SJSA1 (cell line): ENCODE measurements at regions not wholly inside any gene's neighbourhood (a gene's known extent, or its start where the extent isn't known, plus 50 kb on each side); places are given as distances from the start of the nearest gene placed in this dataset.

ENCODE experiments used
- DNase-seq, 2 experiments: peaks; one replicate each; pipeline ENCODE4 v3.0.0-alpha.2; 2015 to 2020; ENCODE audit warnings: low spot score in 2 of 2, low read depth in 1 of 2
- H3K27ac ChIP-seq: fragments of 250-450 bp; sonication (Bioruptor Pico); 2 replicates; pipeline ENCODE4 v1.5.1; 2020; ENCODE audit warnings: mild to moderate bottlenecking, moderate library complexity
- H3K27me3 ChIP-seq: fragments of 250-450 bp; sonication (Bioruptor Pico); replicated peaks from 2 replicates; pipeline ENCODE4 v1.5.1; 2020; ENCODE audit warnings: mild to moderate bottlenecking, moderate library complexity
- H3K36me3 ChIP-seq: fragments of 250-450 bp; sonication (Bioruptor Pico); 2 replicates; pipeline ENCODE4 v1.5.1; 2020; ENCODE audit warnings: mild to moderate bottlenecking
- H3K4me1 ChIP-seq: fragments of 250-450 bp; sonication (Bioruptor Pico); replicated peaks from 2 replicates; pipeline ENCODE4 v1.6.1; 2021; ENCODE audit warnings: mild to moderate bottlenecking
- H3K4me3 ChIP-seq: fragments of 250-450 bp; sonication (Bioruptor Pico); 2 replicates; pipeline ENCODE4 v1.5.1; 2020; ENCODE audit warnings: mild to moderate bottlenecking
- H3K9me3 ChIP-seq: fragments of 250-450 bp; sonication (Bioruptor Pico); replicated peaks from 2 replicates; pipeline ENCODE4 v1.5.1; 2020; ENCODE audit warnings: mild to moderate bottlenecking

- Histone ChIP-seq H3K27me3 (no peaks in the 10 kb centered on the region), H3K4me3 (no peak overlapping the region), H3K9me3 (no peaks in the 10 kb centered on the region)
These were observed 383.4 kb upstream of the ADARB2 start for GRCh38 chr10:2120746-2121145.

GRCh38 chr10:2119316-2119715 lies 382.0 kb upstream of the ADARB2 start:
- Histone ChIP-seq H3K9me3 (no peaks in the 10 kb centered on the region), H3K36me3 (no peaks in the 10 kb centered on the region), H3K27me3 (no peaks in the 10 kb centered on the region), H3K27ac (no peak overlapping the region), H3K4me3 (no peak overlapping the region), H3K4me1 (peaks cover 11% of the 10 kb centered on the region; the same call in 1 of the 2 replicates)
- no peak for DNase-seq

More at GRCh38 chr10:2120746-2121145, 383.4 kb upstream of the ADARB2 start:
- H3K27ac ChIP-seq = no peak overlapping the region
- DNase-seq = no peak
- peaks cover 11% of the 10 kb centered on the region; the same call in 1 of the 2 replicates for H3K4me1 ChIP-seq
- H3K36me3 ChIP-seq = no peaks in the 10 kb centered on the region

GRCh38 chr10:2118201-2118600 lies 380.9 kb upstream of the ADARB2 start:
- DNase-seq = no peak
- Histone ChIP-seq H3K4me1 (peaks cover 11% of the 10 kb centered on the region; the same call in 1 of the 2 replicates), H3K36me3 (no peaks in the 10 kb centered on the region), H3K9me3 (no peaks in the 10 kb centered on the region), H3K4me3 (no peak overlapping the region), H3K27me3 (no peaks in the 10 kb centered on the region), H3K27ac (no peak overlapping the region)

DNA sequence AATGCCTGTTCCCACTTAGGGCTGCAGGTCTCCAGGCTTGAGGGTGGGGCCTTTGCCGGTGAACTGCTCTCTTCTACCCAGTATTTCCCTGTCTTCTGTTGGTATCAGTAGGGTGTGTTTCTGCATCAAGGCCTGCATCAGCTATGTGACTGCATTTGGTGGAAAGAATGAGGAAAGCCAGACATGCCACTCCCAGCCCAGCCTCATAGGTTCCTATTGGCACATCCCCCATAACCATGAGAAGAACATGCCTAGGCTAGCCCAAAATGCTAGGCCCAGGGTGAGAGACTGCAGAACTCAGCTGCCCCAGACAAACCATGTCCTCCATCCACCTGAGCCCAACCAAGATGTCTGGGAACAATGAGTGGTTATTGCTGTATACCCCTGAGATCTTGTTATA lies 380.3 kb upstream of the ADARB2 start:
- Histone ChIP-seq H3K27ac (no peak overlapping the region), H3K4me3 (no peak overlapping the region), H3K36me3 (no peaks in the 10 kb centered on the region), H3K4me1 (peaks cover 8% of the 10 kb centered on the region; the same call in 1 of the 2 replicates), H3K9me3 (no peaks in the 10 kb centered on the region), H3K27me3 (no peaks in the 10 kb centered on the region)
- no peak for DNase-seq

GRCh38 chr10:2111965-2112364 lies 374.6 kb upstream of the ADARB2 start:
- peaks cover 11% of the 10 kb centered on the region for H3K4me1 ChIP-seq
- H3K36me3 ChIP-seq = no peaks in the 10 kb centered on the region
- H3K4me3 ChIP-seq = no peak overlapping the region
- H3K27ac ChIP-seq = peak overlapping the region; percentile 24; the same call in 1 of the 2 replicates
- H3K27me3 ChIP-seq = no peaks in the 10 kb centered on the region
- H3K9me3 ChIP-seq = no peaks in the 10 kb centered on the region
- peak; percentile 81 to 85 for DNase-seq

- H3K36me3 ChIP-seq = no peaks in the 10 kb centered on the region
- peaks cover 11% of the 10 kb centered on the region for H3K4me1 ChIP-seq
- H3K4me3 ChIP-seq = no peak overlapping the region
- H3K27ac ChIP-seq = no peak overlapping the region
- DNase-seq = no peak
- no peaks in the 10 kb centered on the region for H3K27me3 ChIP-seq
- no peaks in the 10 kb centered on the region for H3K9me3 ChIP-seq
These were observed 371.2 kb upstream of the ADARB2 start for GRCh38 chr10:2108496-2108895.

DNA sequence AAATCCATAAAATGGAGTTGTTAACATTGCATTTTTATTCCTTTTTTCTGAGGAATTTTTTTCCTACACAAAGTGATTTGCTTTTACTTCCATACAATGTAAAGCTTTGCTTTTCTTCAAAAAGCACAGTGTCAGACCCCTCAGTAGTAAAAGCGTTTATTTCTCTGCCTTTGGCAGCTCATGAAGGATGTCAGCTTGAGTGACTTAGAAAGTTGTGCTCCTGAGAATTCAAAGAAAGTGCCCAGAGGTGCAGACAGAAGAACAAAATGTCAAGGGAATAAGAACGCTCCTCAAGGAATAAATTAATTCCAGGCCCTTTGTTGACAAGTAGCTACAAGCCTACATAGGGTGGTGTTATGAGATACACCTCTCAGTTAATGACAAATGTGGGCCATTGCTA lies 369.3 kb upstream of the ADARB2 start:
- Histone ChIP-seq H3K27ac (no peak overlapping the region), H3K4me3 (no peak overlapping the region), H3K4me1 (peaks cover 4% of the 10 kb centered on the region), H3K9me3 (no peaks in the 10 kb centered on the region), H3K27me3 (no peaks in the 10 kb centered on the region), H3K36me3 (no peaks in the 10 kb centered on the region)
- no peak for DNase-seq

- no peak overlapping the region for H3K27ac ChIP-seq
- DNase-seq = no peak
- no peaks in the 10 kb centered on the region for H3K36me3 ChIP-seq
- no peaks in the 10 kb centered on the region; the same call in 1 of the 2 replicates for H3K9me3 ChIP-seq
- H3K27me3 ChIP-seq = no peaks in the 10 kb centered on the region
- H3K4me1 ChIP-seq = no peaks in the 10 kb centered on the region
- no peak overlapping the region for H3K4me3 ChIP-seq
These were observed 362.0 kb upstream of the ADARB2 start for GRCh38 chr10:2099321-2099720.

GRCh38 chr10:2097937-2098336 lies 360.6 kb upstream of the ADARB2 start:
- Histone ChIP-seq H3K4me3 (no peak overlapping the region), H3K9me3 (no peaks in the 10 kb centered on the region; the same call in 1 of the 2 replicates), H3K4me1 (no peaks in the 10 kb centered on the region), H3K36me3 (no peaks in the 10 kb centered on the region), H3K27me3 (no peaks in the 10 kb centered on the region), H3K27ac (no peak overlapping the region)
- DNase-seq = no peak

- peaks cover 4% of the 10 kb centered on the region; the same call in 1 of the 2 replicates for H3K9me3 ChIP-seq
- no peaks in the 10 kb centered on the region for H3K36me3 ChIP-seq
- H3K27ac ChIP-seq = no peak overlapping the region
- no peak overlapping the region for H3K4me3 ChIP-seq
- H3K4me1 ChIP-seq = no peaks in the 10 kb centered on the region
- peaks cover 3% of the 10 kb centered on the region; the same call in 1 of the 2 replicates for H3K27me3 ChIP-seq
- no peak for DNase-seq
These were observed 356.8 kb upstream of the ADARB2 start for GRCh38 chr10:2094171-2094570.

DNA sequence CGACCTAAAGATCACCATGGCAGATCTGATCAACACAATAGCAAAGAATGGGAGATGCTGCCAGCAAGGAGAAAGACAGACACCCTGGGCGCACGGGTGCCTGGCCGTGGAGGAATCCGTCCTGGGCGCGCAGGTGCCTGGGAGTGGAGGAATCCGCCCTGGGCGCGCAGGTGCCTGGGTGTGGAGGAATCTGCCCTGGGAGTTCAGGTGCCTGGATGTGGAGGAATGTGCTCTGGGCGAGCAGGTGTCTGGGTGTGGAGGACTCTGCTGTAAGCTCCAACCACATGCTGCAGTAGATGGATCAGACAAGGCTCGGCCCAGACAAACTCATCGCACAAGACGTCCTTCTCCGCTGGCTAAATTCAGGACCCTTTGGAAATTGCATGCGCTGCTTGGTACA lies 346.3 kb upstream of the ADARB2 start:
- Histone ChIP-seq H3K36me3 (no peaks in the 10 kb centered on the region), H3K9me3 (no peaks in the 10 kb centered on the region; the same call in 1 of the 2 replicates), H3K4me1 (no peaks in the 10 kb centered on the region), H3K4me3 (no peak overlapping the region), H3K27ac (no peak overlapping the region), H3K27me3 (0 out of 2 replicates have a peak, but pooled peaks cover 2% of the 10 kb centered on the region)
- no peak for DNase-seq

- no peak for DNase-seq
These were observed 344.2 kb upstream of the ADARB2 start for GRCh38 chr10:2081501-2081900.

DNA sequence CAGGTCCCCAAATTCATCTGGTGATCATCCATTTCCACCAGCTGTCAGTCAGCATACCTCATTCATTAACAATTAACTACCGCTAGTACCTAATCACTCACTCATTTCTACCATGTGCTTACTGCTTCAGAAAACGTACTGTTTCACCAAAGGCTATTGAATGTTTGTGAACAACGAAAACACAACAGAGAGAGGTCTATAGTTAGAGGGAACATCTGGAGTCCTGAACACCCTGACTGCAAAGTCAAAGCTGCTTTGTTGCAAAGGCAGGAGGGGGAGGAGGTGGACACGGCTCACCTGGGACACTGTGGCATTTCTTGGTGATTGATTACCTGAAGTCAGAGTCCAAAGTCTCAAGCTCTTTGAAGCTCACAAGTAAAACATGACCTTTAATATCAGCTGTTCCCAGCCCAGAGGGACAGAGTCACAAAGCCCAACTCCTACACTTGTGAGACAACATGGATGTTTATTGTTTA lies 342.3 kb upstream of the ADARB2 start:
- Histone ChIP-seq H3K36me3 (no peaks in the 10 kb centered on the region), H3K27me3 (no peaks in the 10 kb centered on the region), H3K4me3 (no peak overlapping the region), H3K9me3 (no peaks in the 10 kb centered on the region; the same call in 1 of the 2 replicates), H3K4me1 (no peaks in the 10 kb centered on the region), H3K27ac (no peak overlapping the region)
- DNase-seq = no peak

More at GRCh38 chr10:2081501-2081900, 344.2 kb upstream of the ADARB2 start:
- Histone ChIP-seq H3K4me1 (no peaks in the 10 kb centered on the region), H3K4me3 (no peak overlapping the region), H3K36me3 (no peaks in the 10 kb centered on the region), H3K27me3 (0 out of 2 replicates have a peak, but pooled peaks cover 2% of the 10 kb centered on the region), H3K9me3 (no peaks in the 10 kb centered on the region; the same call in 1 of the 2 replicates), H3K27ac (no peak overlapping the region)

DNA sequence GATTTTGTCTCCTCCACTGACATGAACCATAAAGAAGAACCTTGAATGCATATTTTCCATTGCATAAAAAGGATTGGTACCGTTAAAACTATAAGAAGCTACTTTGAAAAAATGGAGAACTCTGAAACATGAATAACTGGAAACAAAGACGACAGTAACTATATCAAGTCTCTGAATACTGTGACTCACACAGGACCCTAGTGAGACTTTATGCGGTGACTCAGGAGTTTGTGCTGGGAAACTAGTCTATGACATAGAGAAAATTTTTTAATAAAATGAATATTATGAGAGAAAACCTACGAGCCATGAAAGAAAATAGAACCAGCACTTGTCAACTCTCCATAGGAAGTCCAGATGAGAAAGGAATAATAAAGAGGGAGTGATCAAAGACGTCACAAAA lies 339.9 kb upstream of the ADARB2 start:
- Histone ChIP-seq H3K4me3 (no peak overlapping the region), H3K27ac (no peak overlapping the region), H3K4me1 (no peaks in the 10 kb centered on the region), H3K27me3 (0 out of 2 replicates have a peak, but pooled peaks cover 2% of the 10 kb centered on the region), H3K36me3 (no peaks in the 10 kb centered on the region), H3K9me3 (no peaks in the 10 kb centered on the region; the same call in 1 of the 2 replicates)
- DNase-seq = no peak

DNA sequence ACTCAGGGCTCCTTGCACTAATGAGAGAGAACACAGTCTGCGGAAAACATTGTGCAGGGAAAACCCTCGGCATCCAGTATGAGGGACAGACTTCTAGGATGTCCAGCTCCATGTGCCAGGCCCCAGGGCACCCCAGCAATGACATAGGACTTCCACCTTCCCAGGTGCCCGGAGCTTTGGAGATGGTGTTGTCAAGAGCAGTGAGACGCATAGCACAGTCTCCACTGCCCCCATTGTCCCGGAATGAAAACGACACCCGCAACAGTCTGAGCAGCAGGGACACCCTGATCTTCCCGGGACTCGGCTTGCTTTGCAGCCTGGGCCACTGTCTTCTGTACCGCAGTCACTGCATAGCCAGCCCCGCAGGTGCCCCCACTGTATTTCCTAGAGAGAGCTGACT lies 339.2 kb upstream of the ADARB2 start:
- no peak overlapping the region for H3K27ac ChIP-seq
- H3K27me3 ChIP-seq = 0 out of 2 replicates have a peak, but pooled peaks cover 2% of the 10 kb centered on the region
- H3K36me3 ChIP-seq = no peaks in the 10 kb centered on the region
- no peaks in the 10 kb centered on the region; the same call in 1 of the 2 replicates for H3K9me3 ChIP-seq
- H3K4me1 ChIP-seq = no peaks in the 10 kb centered on the region
- DNase-seq = no peak
- no peak overlapping the region for H3K4me3 ChIP-seq
